Tibial artery (tissue), 4 donors: ENCODE measurements at regions not wholly inside any gene's neighbourhood (a gene's known extent, or its start where the extent isn't known, plus 50 kb on each side); places are given as distances from the start of the nearest gene placed in this dataset.

Experiments
- DNase-seq, 2 donors: peaks; one replicate each; pipeline ENCODE4 v3.0.0-alpha.2; 2019
- H3K27ac ChIP-seq, 2 donors: fragments of 200-600 bp; sonication (generic) in 1 of 2; 1 replicate in 1 of 2; 2 replicates in 1 of 2; pipeline ENCODE4 v1.5.1; 2018 to 2019; ENCODE audit warnings: mild to moderate bottlenecking in 1 of 2
- H3K27me3 ChIP-seq, 2 donors: fragments of 200-600 bp; sonication (generic) in 1 of 2; one replicate each; pipeline versions ENCODE4 v1.5.1 to v1.6.0; 2016 to 2019
- H3K36me3 ChIP-seq, 3 donors: fragments of 200-600 bp; sonication (generic) in 2 of 3; one replicate each; pipeline ENCODE4 v1.5.1; 2016 to 2019; ENCODE audit warnings: mild to moderate bottlenecking in 2 of 3
- H3K4me1 ChIP-seq, 4 donors: fragments of 200-600 bp; sonication (generic) in 2 of 4; 1 replicate in 3 of 4; 2 replicates in 1 of 4; pipeline ENCODE4 v1.5.1; 2016 to 2019
- H3K4me3 ChIP-seq, 2 donors: fragments of 200-600 bp; sonication (generic) in 1 of 2; 1 replicate in 1 of 2; 2 replicates in 1 of 2; pipeline ENCODE4 v1.5.1; 2018 to 2019; ENCODE audit warnings: mild to moderate bottlenecking in 2 of 2
- H3K9me3 ChIP-seq, 3 donors: fragments of 200-600 bp; sonication (generic) in 1 of 3; one replicate each; pipeline ENCODE4 v1.5.1; 2016 to 2019
- intact Hi-C: fragments of 100-400 bp; cut with DNase I; formaldehyde crosslinking; loops from one replicate; pipeline ENCODE4 v1.15.0; 2023; ENCODE audit warnings: low total_unique reads
- TF ChIP-seq, protein P1 (sequence below), 2 experiments: fragments of 200-600 bp in 1 of 2; fragments of 450-650 bp in 1 of 2; IDR thresholded peaks; one replicate each; pipeline ENCODE4 v1.5.1; 2017 to 2019; ENCODE audit warnings: antibody characterized with exemption in 2 of 2, mild to moderate bottlenecking in 1 of 2, moderate library complexity in 1 of 2

DNA sequence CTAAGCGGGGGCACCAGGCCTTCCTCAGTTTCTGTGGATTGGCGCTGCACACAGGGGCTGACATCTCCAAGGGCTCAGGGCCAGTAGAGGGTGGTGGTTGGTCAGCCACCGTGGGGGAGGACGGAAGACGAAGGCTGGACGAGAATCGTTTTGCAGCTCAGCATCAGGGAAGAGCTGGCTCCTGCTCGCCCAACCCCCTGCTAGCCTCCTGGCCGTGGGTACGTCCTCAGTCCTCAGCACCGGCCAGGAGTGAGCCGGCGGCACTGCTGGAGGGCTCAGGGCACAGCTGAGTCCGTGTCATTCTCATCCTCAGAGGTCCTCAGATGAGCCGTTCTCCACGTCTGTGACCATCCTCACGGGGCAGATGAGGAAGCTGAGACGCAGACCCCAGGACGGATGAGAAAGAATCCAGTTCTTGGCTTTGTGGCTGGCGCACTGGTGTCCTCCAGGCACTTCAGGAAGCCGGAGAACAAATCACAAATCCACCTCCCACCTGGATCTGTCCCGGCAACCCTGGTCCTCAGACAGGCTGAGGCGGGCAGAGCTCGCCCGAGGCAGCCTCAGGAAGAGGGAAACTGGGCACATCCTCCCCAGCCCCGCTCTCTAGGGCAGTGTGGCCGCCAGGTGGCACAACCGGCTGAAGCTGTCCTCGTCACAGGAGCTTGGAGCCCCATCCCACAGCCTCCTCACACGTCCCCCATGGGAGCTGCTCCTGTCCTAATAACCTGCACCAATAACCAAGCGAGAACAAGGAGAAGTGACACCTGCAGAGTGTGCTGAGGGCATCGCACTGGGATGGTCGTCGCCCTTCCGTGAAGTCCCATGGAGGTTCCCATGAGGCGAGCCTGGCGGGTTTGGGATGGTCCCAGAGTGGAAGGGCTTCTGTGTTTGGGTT is 393.7 kb downstream of the BRD1 start:
- TF ChIP-seq, protein P1, sequence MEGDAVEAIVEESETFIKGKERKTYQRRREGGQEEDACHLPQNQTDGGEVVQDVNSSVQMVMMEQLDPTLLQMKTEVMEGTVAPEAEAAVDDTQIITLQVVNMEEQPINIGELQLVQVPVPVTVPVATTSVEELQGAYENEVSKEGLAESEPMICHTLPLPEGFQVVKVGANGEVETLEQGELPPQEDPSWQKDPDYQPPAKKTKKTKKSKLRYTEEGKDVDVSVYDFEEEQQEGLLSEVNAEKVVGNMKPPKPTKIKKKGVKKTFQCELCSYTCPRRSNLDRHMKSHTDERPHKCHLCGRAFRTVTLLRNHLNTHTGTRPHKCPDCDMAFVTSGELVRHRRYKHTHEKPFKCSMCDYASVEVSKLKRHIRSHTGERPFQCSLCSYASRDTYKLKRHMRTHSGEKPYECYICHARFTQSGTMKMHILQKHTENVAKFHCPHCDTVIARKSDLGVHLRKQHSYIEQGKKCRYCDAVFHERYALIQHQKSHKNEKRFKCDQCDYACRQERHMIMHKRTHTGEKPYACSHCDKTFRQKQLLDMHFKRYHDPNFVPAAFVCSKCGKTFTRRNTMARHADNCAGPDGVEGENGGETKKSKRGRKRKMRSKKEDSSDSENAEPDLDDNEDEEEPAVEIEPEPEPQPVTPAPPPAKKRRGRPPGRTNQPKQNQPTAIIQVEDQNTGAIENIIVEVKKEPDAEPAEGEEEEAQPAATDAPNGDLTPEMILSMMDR (IDR thresholded peaks at IDR 0.05): no peak
- H3K27me3 ChIP-seq: peaks cover 0 to 18% of the 10 kb centered on the region in 2 donors
- peak in 1 of 2 donors; percentile 13 for DNase-seq

DNA sequence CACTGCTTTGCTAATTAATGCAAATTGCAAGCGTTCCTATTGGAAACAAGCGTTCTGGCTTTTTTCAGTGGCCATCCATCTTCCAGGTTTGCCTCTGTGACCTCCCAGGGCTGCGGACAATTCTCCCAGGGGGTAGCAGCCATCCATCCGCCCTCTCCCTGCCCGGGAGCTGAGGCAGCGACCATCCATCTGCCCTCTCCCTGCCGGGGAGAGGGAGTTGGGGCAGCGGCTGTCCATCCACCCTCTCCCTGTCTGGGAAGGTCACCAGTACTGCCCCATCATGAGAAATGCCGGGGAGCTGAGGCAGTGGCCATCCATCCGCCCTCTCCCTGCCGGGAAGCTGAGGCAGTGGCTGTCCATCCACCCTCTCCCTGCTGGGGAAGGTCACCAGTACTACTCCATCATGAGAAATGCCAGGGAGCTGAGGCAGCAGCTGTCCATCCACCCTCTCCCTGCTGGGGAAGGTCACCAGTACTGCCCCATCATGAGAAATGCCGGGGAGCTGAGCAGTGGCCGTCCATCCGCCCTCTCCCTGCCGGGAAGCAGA is 394.7 kb downstream of the BRD1 start:
- DNase-seq: no peak
- H3K27ac ChIP-seq: no peak overlapping the region
- intact Hi-C loops: no loop called here
- TF ChIP-seq, protein P1 (IDR thresholded peaks at IDR 0.05): no peak
- no peaks in the 10 kb centered on the region for H3K4me1 ChIP-seq
- H3K27me3 ChIP-seq: peaks cover 0 to 21% of the 10 kb centered on the region in 2 donors
- no peaks in the 10 kb centered on the region for H3K36me3 ChIP-seq
- no peak overlapping the region for H3K4me3 ChIP-seq
- peaks cover 0 to 17% (median 10%) of the 10 kb centered on the region in 3 donors for H3K9me3 ChIP-seq

More for the DNA sequence above, 393.7 kb downstream of the BRD1 start:
- Histone ChIP-seq H3K27ac (no peak overlapping the region), H3K9me3 (peaks cover 0 to 17% (median 10%) of the 10 kb centered on the region in 3 donors), H3K4me3 (no peak overlapping the region), H3K36me3 (no peaks in the 10 kb centered on the region), H3K4me1 (no peaks in the 10 kb centered on the region)
- intact Hi-C loops: no loop called here

DNA sequence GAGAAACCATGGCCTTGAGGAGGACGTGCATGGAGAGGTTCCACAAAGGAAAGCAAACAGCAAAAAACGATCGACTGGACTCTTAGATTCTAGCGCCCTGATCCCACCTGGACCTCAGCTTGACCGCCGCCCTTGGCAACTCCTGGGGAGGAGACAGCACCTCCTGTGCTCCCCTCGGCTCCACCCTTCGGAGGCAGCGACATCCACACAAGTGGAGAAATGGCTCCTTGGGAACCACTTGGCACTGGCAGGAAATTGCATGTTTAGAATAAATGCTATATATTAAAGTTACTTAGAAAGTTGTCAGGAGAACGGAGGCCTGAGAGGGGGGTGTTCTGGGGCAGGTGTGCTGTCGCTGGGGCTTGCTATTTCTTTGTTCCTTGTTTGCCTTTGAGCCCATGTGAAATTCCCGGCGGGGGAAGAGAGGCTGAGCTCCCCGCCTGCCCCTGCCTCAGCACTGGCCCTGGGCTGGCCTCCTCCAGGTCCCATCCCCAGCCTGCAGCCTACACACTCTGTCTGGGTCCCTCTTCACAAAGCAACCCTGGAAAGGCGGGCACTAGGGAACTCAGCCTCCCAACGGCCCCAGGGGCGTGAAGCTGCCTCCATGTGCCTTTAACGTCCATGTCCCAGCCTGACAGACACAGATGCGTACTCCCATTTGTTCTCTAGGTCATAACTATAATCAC is 395.3 kb downstream of the BRD1 start:
- intact Hi-C loops: no loop called here
- DNase-seq: no peak
- Histone ChIP-seq H3K9me3 (peaks cover 0 to 17% (median 10%) of the 10 kb centered on the region in 3 donors), H3K4me1 (no peaks in the 10 kb centered on the region), H3K4me3 (no peak overlapping the region), H3K27me3 (peaks cover 0 to 21% of the 10 kb centered on the region in 2 donors), H3K27ac (no peak overlapping the region), H3K36me3 (no peaks in the 10 kb centered on the region)
- TF ChIP-seq, protein P1 (IDR thresholded peaks at IDR 0.05): no peak

DNA sequence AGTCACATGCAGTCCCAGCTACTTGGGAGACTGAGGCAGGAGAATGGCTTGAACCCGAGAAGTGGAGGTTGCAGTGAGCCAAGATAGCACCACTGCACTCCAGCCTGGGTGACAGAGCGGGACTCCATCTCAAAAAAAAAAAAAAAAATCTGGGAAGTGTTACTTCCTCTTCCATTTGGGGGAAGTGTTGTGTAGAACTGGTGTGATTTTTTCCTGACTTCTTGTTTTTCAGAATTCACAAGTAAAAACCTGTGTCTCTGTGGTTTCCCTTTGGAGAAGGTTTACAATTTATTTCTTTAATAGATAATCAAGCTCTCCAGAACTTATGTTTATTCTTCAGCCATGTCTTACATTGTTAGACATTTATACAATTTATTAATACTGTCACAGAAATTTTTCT is 396.1 kb downstream of the BRD1 start:
- intact Hi-C loops: no loop called here
- Histone ChIP-seq H3K27ac (no peak overlapping the region), H3K4me3 (no peak overlapping the region), H3K27me3 (peaks cover 0 to 21% of the 10 kb centered on the region in 2 donors), H3K9me3 (peaks cover 0 to 17% (median 10%) of the 10 kb centered on the region in 3 donors), H3K36me3 (no peaks in the 10 kb centered on the region), H3K4me1 (no peaks in the 10 kb centered on the region)
- TF ChIP-seq, protein P1 (IDR thresholded peaks at IDR 0.05): no peak
- no peak for DNase-seq

DNA sequence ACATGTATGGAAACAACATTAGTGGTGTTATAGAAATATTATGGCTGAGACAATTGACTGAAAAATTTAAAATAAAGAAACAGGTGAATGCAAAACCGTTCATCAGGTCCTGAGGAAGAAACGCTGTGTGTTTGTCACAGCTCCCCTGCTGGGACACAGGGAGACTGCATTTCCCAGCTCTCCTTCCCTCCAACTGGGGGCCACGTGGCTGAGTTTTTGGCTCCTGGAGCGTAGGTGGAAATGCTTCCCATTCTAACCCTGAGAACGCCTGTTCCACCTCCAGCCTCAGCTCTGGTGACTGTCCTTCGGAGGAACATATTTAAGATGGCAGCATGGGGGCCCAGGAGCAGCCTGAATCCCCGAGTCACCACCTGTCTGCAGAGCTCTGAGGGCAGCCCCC is 398.6 kb downstream of the BRD1 start:
- no peak for DNase-seq
- peaks cover 0 to 17% of the 10 kb centered on the region in 2 donors for H3K27me3 ChIP-seq
- TF ChIP-seq, protein P1 (IDR thresholded peaks at IDR 0.05): no peak
- H3K4me3 ChIP-seq: no peak overlapping the region
- intact Hi-C loops: no loop called here
- H3K27ac ChIP-seq: no peak overlapping the region
- H3K36me3 ChIP-seq: no peaks in the 10 kb centered on the region
- peaks cover 0 to 5% (median 1%) of the 10 kb centered on the region in 3 donors for H3K9me3 ChIP-seq
- no peaks in the 10 kb centered on the region for H3K4me1 ChIP-seq
